ENCODE measurements at regions not wholly inside any gene's neighbourhood (a gene's known extent, or its start where the extent isn't known, plus 50 kb on each side); places are given as distances from the start of the nearest gene placed in this dataset.
A peak's percentile ranks its signal among the peaks of the same experiment; 100 is the strongest.

DNA sequence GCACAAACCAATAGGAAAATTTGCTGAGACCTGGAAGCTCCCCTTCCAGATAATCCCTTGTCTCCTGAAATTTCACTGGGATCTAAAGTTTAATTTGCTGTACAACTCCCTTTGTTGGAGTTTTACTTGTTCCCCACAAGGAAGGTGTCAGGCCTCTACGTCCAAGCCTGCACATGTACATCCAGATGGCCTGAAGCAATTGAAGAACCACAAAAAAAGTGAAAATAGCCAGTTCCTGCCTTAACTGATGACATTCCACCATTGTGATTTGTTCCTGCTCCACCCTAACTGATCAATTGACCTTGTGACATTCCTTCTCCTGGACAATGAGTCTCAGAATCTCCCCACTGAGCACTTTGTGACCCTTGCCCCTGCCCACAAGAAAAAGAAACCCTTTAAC lies 716.0 kb upstream of the PCDH20 start:
- H3K27me3 ChIP-seq (ENCODE audit: control insufficient read depth, insufficient read depth, low read length) = no peaks in the 10 kb centered on the region
- no peak overlapping the region for H3K27ac ChIP-seq (ENCODE audit: low read length)
- DNase-seq = no peak
- H3K4me3 ChIP-seq (ENCODE audit: low read length) = no peak overlapping the region
- WGBS (ENCODE audit: insufficient coverage) = 50% methylated on average over 1 of the region's 1 CpG
- no peaks in the 10 kb centered on the region for H3K36me3 ChIP-seq (ENCODE audit: control insufficient read depth, insufficient read depth, low read length)
- no peaks in the 10 kb centered on the region for H3K9me3 ChIP-seq (replicated peaks; ENCODE audit: control insufficient read depth, low read depth, low read length)
- H3K4me1 ChIP-seq (ENCODE audit: control insufficient read depth, insufficient read depth, low read length) = no peaks in the 10 kb centered on the region

GRCh38 chr13:62130062-62130970 lies 714.7 kb upstream of the PCDH20 start:
- H3K4me3 ChIP-seq (ENCODE audit: low read length) = no peak overlapping the region
- peak; percentile 31 for DNase-seq
- H3K36me3 ChIP-seq (ENCODE audit: control insufficient read depth, insufficient read depth, low read length) = no peaks in the 10 kb centered on the region
- H3K4me1 ChIP-seq (ENCODE audit: control insufficient read depth, insufficient read depth, low read length) = no peaks in the 10 kb centered on the region
- WGBS (ENCODE audit: insufficient coverage) = 40% methylated on average over 2 of the region's 5 CpGs
- H3K9me3 ChIP-seq (replicated peaks; ENCODE audit: control insufficient read depth, low read depth, low read length) = no peaks in the 10 kb centered on the region
- H3K27ac ChIP-seq (ENCODE audit: low read length) = no peak overlapping the region
- H3K27me3 ChIP-seq (ENCODE audit: control insufficient read depth, insufficient read depth, low read length) = no peaks in the 10 kb centered on the region

DNA sequence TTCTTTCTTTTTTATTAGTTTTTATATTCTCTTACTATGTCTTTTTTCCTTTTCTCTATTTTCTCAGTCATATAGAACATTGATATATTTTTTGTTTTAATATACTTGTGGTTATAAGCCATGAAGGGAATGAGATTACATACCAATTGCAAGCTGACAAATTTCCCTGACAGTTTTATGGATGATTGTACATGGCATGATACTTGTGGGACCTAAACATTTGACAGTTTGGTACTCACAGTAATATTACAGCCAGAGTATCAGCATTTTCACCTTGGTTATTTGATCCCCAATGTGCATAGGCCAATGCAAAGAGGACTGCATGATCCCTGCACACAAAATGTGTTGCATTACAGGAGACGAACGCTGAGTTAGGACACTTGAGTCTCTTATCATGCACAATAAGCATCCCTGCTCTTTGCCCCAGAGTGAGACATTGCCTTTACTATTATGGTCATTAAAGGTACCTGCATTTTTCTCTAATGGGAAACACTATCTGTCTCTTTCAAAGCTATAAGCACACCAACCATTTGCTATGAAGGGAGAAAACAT lies 713.4 kb upstream of the PCDH20 start:
- no peaks in the 10 kb centered on the region for H3K9me3 ChIP-seq (replicated peaks; ENCODE audit: control insufficient read depth, low read depth, low read length)
- no peaks in the 10 kb centered on the region for H3K27me3 ChIP-seq (ENCODE audit: control insufficient read depth, insufficient read depth, low read length)
- H3K27ac ChIP-seq (ENCODE audit: low read length) = no peak overlapping the region
- no peaks in the 10 kb centered on the region for H3K4me1 ChIP-seq (ENCODE audit: control insufficient read depth, insufficient read depth, low read length)
- no peaks in the 10 kb centered on the region for H3K36me3 ChIP-seq (ENCODE audit: control insufficient read depth, insufficient read depth, low read length)
- DNase-seq = no peak
- no peak overlapping the region for H3K4me3 ChIP-seq (ENCODE audit: low read length)
- no CpG with 5 or more reads among the region's 2 CpGs for WGBS (ENCODE audit: insufficient coverage)

DNA sequence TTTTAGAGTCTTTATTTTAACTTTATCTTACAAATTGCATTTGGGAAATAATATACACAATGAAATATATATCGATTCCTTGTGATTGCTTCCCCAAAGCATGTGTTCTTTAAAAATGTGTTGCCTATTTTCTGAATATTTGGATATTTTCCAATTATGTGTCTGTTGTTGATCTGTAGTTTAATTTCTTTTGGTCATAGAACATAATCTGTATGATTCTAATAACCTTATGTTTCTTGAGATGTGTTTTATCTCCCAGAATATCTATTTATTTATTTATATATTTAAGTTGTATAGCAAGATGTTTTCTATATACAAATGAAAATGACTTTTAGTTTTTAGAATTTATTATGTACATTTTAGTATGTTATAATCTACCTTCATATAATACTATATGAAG lies 710.8 kb upstream of the PCDH20 start:
- no CpG with 5 or more reads among the region's 1 CpG for WGBS (ENCODE audit: insufficient coverage)
- no peak overlapping the region for H3K4me3 ChIP-seq (ENCODE audit: low read length)
- no peaks in the 10 kb centered on the region for H3K9me3 ChIP-seq (replicated peaks; ENCODE audit: control insufficient read depth, low read depth, low read length)

GRCh38 chr13:62125451-62125850 lies 709.8 kb upstream of the PCDH20 start:
- Histone ChIP-seq H3K4me3 (ENCODE audit: low read length) (no peak overlapping the region), H3K4me1 (ENCODE audit: control insufficient read depth, insufficient read depth, low read length) (no peaks in the 10 kb centered on the region), H3K9me3 (replicated peaks; ENCODE audit: control insufficient read depth, low read depth, low read length) (no peaks in the 10 kb centered on the region), H3K27ac (ENCODE audit: low read length) (no peak overlapping the region), H3K27me3 (ENCODE audit: control insufficient read depth, insufficient read depth, low read length) (no peaks in the 10 kb centered on the region), H3K36me3 (ENCODE audit: control insufficient read depth, insufficient read depth, low read length) (no peaks in the 10 kb centered on the region)
- no CpG with 5 or more reads among the region's 1 CpG for WGBS (ENCODE audit: insufficient coverage)
- DNase-seq = no peak

More for the DNA sequence above, 710.8 kb upstream of the PCDH20 start:
- Histone ChIP-seq H3K4me1 (ENCODE audit: control insufficient read depth, insufficient read depth, low read length) (no peaks in the 10 kb centered on the region), H3K27me3 (ENCODE audit: control insufficient read depth, insufficient read depth, low read length) (no peaks in the 10 kb centered on the region), H3K36me3 (ENCODE audit: control insufficient read depth, insufficient read depth, low read length) (no peaks in the 10 kb centered on the region), H3K27ac (ENCODE audit: low read length) (no peak overlapping the region)
- no peak for DNase-seq

- peak; percentile 3 for DNase-seq
- Histone ChIP-seq H3K4me3 (ENCODE audit: low read length) (no peak overlapping the region), H3K27ac (ENCODE audit: low read length) (no peak overlapping the region), H3K4me1 (ENCODE audit: control insufficient read depth, insufficient read depth, low read length) (no peaks in the 10 kb centered on the region), H3K9me3 (replicated peaks; ENCODE audit: control insufficient read depth, low read depth, low read length) (no peaks in the 10 kb centered on the region), H3K36me3 (ENCODE audit: control insufficient read depth, insufficient read depth, low read length) (no peaks in the 10 kb centered on the region), H3K27me3 (ENCODE audit: control insufficient read depth, insufficient read depth, low read length) (no peaks in the 10 kb centered on the region)
- no CpG with 5 or more reads among the region's 2 CpGs for WGBS (ENCODE audit: insufficient coverage)
Measured at GRCh38 chr13:62123409-62123808, 707.8 kb upstream of the PCDH20 start.

DNA sequence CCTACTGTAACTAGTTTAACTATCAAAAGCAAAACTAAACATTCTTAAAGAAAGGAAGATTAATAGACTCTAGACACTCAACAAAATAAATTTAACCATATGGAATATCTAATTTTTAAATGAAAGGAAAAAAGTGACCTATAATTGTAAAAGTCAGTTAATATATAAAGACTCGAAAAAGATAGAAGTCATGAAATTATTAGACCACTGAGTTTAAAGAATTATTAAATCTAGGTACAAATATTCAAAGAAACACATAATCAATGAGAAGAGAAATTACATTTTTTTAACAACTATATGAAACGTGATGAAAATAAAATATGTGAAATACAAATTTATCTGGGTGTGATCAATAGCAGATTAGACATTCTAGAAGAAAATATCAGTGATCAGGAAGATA lies 706.8 kb upstream of the PCDH20 start:
- Histone ChIP-seq H3K27me3 (ENCODE audit: control insufficient read depth, insufficient read depth, low read length) (no peaks in the 10 kb centered on the region), H3K4me3 (ENCODE audit: low read length) (no peak overlapping the region), H3K36me3 (ENCODE audit: control insufficient read depth, insufficient read depth, low read length) (no peaks in the 10 kb centered on the region), H3K9me3 (replicated peaks; ENCODE audit: control insufficient read depth, low read depth, low read length) (no peaks in the 10 kb centered on the region), H3K4me1 (ENCODE audit: control insufficient read depth, insufficient read depth, low read length) (no peaks in the 10 kb centered on the region), H3K27ac (ENCODE audit: low read length) (no peak overlapping the region)
- DNase-seq = no peak
- no CpG with 5 or more reads among the region's 2 CpGs for WGBS (ENCODE audit: insufficient coverage)

DNA sequence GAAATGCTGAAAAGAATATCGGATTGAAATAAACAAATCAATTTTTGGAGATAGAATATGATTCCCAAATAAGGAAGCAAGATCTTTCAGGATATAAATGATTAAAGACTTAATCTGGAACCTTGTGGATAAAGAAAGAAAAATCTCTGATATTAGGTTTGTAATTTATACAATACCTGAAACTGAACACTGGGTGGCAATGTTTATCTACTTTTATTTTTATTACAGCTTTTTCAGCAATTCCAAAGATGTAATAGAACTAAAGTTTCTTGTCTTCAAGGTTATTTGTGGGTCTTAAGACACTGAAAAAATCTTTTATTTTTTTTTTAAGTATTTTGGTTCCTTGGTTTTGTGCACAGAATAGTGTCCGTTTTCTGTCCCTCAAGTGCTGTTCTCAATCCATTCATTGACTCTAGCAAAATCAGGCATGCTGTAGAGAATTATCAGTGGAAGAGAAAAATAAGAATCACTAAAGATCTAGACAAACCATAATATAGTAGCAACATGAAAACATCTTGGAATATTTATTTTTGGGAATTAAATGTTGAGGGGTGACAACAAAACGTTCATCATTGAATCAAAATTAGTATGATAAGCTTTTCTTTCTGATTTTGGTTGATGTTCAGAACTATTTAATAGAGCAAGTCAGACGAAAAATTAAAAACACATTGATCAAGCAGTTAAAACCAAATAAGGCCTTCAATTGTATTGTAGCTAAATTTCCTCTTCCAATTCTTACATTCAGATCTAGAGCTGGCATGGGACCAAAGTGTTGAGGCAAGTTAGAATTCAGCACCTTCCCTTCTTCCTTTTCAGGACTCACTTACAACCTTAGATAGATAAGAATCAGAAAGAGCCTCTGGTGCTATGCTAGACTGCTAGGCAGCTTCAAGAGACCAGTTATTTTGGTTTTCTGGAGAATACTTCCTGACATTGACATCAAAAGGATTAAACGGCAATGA lies 704.4 kb upstream of the PCDH20 start:
- peak; percentile 38 for DNase-seq
- no peak overlapping the region for H3K4me3 ChIP-seq (ENCODE audit: low read length)
- no peak overlapping the region for H3K27ac ChIP-seq (ENCODE audit: low read length)
- no peaks in the 10 kb centered on the region for H3K4me1 ChIP-seq (ENCODE audit: control insufficient read depth, insufficient read depth, low read length)
- H3K36me3 ChIP-seq (ENCODE audit: control insufficient read depth, insufficient read depth, low read length) = no peaks in the 10 kb centered on the region
- WGBS (ENCODE audit: insufficient coverage) = no CpG with 5 or more reads among the region's 5 CpGs
- no peaks in the 10 kb centered on the region for H3K9me3 ChIP-seq (replicated peaks; ENCODE audit: control insufficient read depth, low read depth, low read length)
- no peaks in the 10 kb centered on the region for H3K27me3 ChIP-seq (ENCODE audit: control insufficient read depth, insufficient read depth, low read length)

DNA sequence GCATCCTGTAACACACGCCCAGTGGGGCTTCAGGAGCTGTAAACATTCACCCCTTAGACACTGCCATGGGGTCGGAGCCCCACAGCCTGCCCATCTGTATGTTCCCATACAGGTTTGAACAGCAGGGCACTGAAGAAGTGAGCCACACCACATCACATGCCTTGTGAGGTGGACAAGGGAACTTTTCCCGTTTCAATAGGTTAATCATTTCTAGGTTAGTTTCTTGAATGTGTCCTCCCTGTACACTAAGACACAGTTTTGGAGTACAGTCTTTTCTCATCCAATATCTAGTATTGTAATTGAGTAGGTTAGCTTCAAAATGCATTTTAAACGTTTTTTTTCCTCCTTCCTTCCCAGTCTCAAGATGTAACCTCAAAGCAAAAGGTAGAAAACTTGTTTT lies 700.2 kb upstream of the PCDH20 start:
- WGBS (ENCODE audit: insufficient coverage) = 83% methylated on average over 1 of the region's 4 CpGs
- no peak for DNase-seq

GRCh38 chr13:62113179-62113578 lies 697.5 kb upstream of the PCDH20 start:
- Histone ChIP-seq H3K36me3 (ENCODE audit: control insufficient read depth, insufficient read depth, low read length) (no peaks in the 10 kb centered on the region), H3K27me3 (ENCODE audit: control insufficient read depth, insufficient read depth, low read length) (no peaks in the 10 kb centered on the region), H3K4me3 (ENCODE audit: low read length) (no peak overlapping the region), H3K27ac (ENCODE audit: low read length) (no peak overlapping the region), H3K4me1 (ENCODE audit: control insufficient read depth, insufficient read depth, low read length) (no peaks in the 10 kb centered on the region), H3K9me3 (replicated peaks; ENCODE audit: control insufficient read depth, low read depth, low read length) (no peaks in the 10 kb centered on the region)
- 90% methylated on average over 1 of the region's 3 CpGs for WGBS (ENCODE audit: insufficient coverage)
- DNase-seq = no peak

More for the DNA sequence above, 700.2 kb upstream of the PCDH20 start:
- Histone ChIP-seq H3K27me3 (ENCODE audit: control insufficient read depth, insufficient read depth, low read length) (no peaks in the 10 kb centered on the region), H3K36me3 (ENCODE audit: control insufficient read depth, insufficient read depth, low read length) (no peaks in the 10 kb centered on the region), H3K4me1 (ENCODE audit: control insufficient read depth, insufficient read depth, low read length) (no peaks in the 10 kb centered on the region), H3K9me3 (replicated peaks; ENCODE audit: control insufficient read depth, low read depth, low read length) (no peaks in the 10 kb centered on the region), H3K4me3 (ENCODE audit: low read length) (no peak overlapping the region), H3K27ac (ENCODE audit: low read length) (no peak overlapping the region)
